ENCODE measurements at regions not wholly inside any gene's neighbourhood (a gene's known extent, or its start where the extent isn't known, plus 50 kb on each side); places are given as distances from the start of the nearest gene placed in this dataset.
A peak's percentile ranks its signal among the peaks of the same experiment; 100 is the strongest.

DNA sequence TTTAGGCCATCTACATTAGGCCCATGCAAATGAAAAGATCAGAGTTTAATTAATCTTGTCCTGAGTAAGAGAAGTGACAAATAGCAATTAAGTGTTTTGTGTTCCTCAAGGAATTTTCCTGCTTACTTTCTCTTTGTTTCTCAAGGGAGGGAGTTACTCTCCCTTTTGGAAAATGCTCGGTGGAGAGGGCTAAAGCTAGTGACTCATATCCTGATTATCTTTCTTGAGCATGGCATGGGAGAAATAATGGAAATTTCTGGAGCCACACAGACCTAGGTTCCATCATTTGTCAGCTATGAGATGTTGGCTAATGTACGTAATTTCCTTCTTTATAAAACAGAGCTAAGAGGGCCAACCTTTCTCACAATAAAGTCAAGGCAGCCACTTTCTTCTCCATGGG, 177.1 kb downstream of the ETAA1 start:
- H3K27ac ChIP-seq: peak overlapping the region in 1 of 10 donors; percentile 31
- 66 to 78% methylated on average over 2 of the region's 2 CpGs for WGBS, 2 donors
- peaks cover 0 to 24% (median 0%) of the 10 kb centered on the region in 11 donors for H3K9me3 ChIP-seq
- no peak overlapping the region for H3K4me3 ChIP-seq
- H3K27me3 ChIP-seq: no peaks in the 10 kb centered on the region
- TF ChIP-seq, protein P1, sequence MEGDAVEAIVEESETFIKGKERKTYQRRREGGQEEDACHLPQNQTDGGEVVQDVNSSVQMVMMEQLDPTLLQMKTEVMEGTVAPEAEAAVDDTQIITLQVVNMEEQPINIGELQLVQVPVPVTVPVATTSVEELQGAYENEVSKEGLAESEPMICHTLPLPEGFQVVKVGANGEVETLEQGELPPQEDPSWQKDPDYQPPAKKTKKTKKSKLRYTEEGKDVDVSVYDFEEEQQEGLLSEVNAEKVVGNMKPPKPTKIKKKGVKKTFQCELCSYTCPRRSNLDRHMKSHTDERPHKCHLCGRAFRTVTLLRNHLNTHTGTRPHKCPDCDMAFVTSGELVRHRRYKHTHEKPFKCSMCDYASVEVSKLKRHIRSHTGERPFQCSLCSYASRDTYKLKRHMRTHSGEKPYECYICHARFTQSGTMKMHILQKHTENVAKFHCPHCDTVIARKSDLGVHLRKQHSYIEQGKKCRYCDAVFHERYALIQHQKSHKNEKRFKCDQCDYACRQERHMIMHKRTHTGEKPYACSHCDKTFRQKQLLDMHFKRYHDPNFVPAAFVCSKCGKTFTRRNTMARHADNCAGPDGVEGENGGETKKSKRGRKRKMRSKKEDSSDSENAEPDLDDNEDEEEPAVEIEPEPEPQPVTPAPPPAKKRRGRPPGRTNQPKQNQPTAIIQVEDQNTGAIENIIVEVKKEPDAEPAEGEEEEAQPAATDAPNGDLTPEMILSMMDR (IDR thresholded peaks at IDR 0.05): no peak
- ATAC-seq: no peak
- DNase-seq: no peak
- intact Hi-C loops (cut with DNase I): no loop called here
- no peaks in the 10 kb centered on the region for H3K4me1 ChIP-seq
- no peaks in the 10 kb centered on the region for H3K36me3 ChIP-seq

DNA sequence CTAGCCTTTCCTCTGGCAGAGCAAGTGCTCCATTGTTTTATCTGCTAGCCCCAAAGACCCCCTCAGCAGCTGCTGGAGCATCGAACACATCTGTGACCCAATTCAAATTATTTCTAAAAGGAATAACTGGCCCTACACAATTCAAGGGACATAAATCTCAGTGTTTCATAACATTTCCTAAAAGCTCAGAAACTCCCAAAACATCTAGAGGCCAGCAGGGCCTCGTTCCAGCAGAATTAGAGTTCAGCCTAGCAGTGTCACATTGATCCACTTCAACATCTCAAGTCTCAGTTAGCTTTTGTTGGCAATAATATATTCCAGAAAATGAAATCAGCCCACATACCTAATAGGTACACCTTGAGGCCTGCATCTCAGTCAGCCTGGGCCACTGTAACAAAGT, 179.1 kb downstream of the ETAA1 start:
- DNase-seq (no peak), ATAC-seq (no peak)
- TF ChIP-seq, protein P1 (IDR thresholded peaks at IDR 0.05): no peak
- Histone ChIP-seq H3K9me3 (peaks cover 0 to 20% (median 0%) of the 10 kb centered on the region in 11 donors), H3K27ac (no peak overlapping the region), H3K27me3 (no peaks in the 10 kb centered on the region), H3K4me1 (no peaks in the 10 kb centered on the region), H3K4me3 (no peak overlapping the region), H3K36me3 (no peaks in the 10 kb centered on the region)
- intact Hi-C loops (cut with DNase I): loop anchor here in 1 of 10 donors (5.0 kb wide), 1 partner anchor 36 kb away; no protein-coding TSS in a partner anchor
- WGBS, 2 donors: 67 to 75% methylated on average over 2 of the region's 2 CpGs

DNA sequence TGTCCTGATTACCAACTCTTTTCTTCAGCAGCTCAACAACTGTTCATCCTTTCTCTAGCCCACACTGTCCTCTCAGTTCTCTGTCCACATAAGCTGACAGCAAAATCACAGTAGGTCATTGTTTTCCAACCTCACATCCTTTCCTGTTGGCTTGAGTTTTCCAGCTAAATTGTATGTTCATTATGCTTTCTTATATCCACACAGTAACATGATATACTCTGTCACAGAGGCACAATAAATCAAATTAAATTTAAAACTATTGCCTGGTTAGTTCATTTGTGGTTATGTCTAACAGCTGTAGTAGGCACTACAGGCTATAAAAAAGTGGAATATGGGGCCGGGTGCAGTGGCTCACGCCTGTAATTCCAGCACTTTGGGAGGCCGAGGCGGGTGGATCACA, 179.9 kb downstream of the ETAA1 start:
- no peak overlapping the region for H3K4me3 ChIP-seq
- H3K27ac ChIP-seq: no peak overlapping the region
- DNase-seq (no peak), ATAC-seq (no peak)
- whole genome bisulfite sequencing, 2 donors: 89 to 99% methylated on average over 4 of the region's 4 CpGs
- H3K27me3 ChIP-seq: no peaks in the 10 kb centered on the region
- TF ChIP-seq, protein P1 (IDR thresholded peaks at IDR 0.05): no peak
- H3K9me3 ChIP-seq: peaks cover 0 to 18% (median 0%) of the 10 kb centered on the region in 11 donors
- intact Hi-C loops (cut with DNase I): loop anchor here in 1 of 10 donors (5.0 kb wide), 1 partner anchor 35 kb away; no protein-coding TSS in a partner anchor
- H3K4me1 ChIP-seq: no peaks in the 10 kb centered on the region
- H3K36me3 ChIP-seq: no peaks in the 10 kb centered on the region

DNA sequence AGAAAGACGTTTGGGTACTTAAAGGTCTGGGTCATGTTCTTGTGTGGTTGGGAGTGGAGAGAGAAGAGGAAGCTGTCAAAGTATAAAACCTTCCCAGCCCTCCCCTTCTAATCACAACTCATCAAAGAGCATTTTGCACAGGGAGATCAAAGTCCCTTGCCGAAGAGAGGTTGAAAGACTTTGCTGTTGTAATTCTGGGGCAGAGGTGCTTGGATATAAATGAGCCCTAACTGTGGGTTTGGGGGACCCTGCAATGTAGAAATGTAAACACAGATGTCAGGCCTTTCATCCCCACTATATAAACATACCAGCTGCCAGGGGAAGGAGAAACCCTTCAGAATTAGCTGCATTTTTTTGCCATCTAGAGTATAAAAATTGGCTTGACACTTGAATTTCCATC, 182.1 kb downstream of the ETAA1 start:
- intact Hi-C loops (cut with DNase I): loop anchor here in 1 of 10 donors (5.0 kb wide), 1 partner anchor 33 kb away; no protein-coding TSS in a partner anchor
- no peaks in the 10 kb centered on the region for H3K4me1 ChIP-seq
- peak overlapping the region in 1 of 10 donors; percentile 67 for H3K27ac ChIP-seq
- DNase-seq: no peak
- H3K9me3 ChIP-seq: peaks cover 0 to 40% (median 15%) of the 10 kb centered on the region in 11 donors
- WGBS, 2 donors: 58 to 62% methylated on average over 2 of the region's 2 CpGs
- H3K4me3 ChIP-seq: no peak overlapping the region
- H3K36me3 ChIP-seq: no peaks in the 10 kb centered on the region
- H3K27me3 ChIP-seq: no peaks in the 10 kb centered on the region
- TF ChIP-seq, protein P1 (IDR thresholded peaks at IDR 0.05): no peak
- ATAC-seq: no peak

Measured in heart right ventricle (tissue), 16 donors.